Progenitor cell of endocrine pancreas (in vitro differentiated cells): ENCODE measurements at regions not wholly inside any gene's neighbourhood (a gene's known extent, or its start where the extent isn't known, plus 50 kb on each side); places are given as distances from the start of the nearest gene placed in this dataset.
A peak's percentile ranks its signal among the peaks of the same experiment; 100 is the strongest.

Experiments
- DNase-seq: peaks from one replicate; pipeline ENCODE4 v3.0.0; 2021; ENCODE audit warnings: low spot score; ENCODE audit not compliant: unreplicated experiment
- H3K27ac Mint-ChIP-seq: 2 replicates; pipeline ENCODE4 v1.8.0; 2021; ENCODE audit warnings: mild to moderate bottlenecking, moderate library complexity, mixed read lengths
- H3K27me3 Mint-ChIP-seq: 2 replicates; pipeline ENCODE4 v1.8.0; 2021; ENCODE audit warnings: mixed read lengths
- H3K36me3 Mint-ChIP-seq: 2 replicates; pipeline ENCODE4 v1.8.0; 2022; ENCODE audit warnings: mixed read lengths; ENCODE audit not compliant: insufficient read depth
- H3K4me1 Mint-ChIP-seq: 2 replicates; pipeline ENCODE4 v1.8.0; 2021; ENCODE audit warnings: low read depth, mixed read lengths
- H3K4me3 Mint-ChIP-seq: 2 replicates; pipeline ENCODE4 v1.8.0; 2021; ENCODE audit warnings: low read depth, mild to moderate bottlenecking, moderate library complexity, mixed read lengths
- H3K9me3 Mint-ChIP-seq: 2 replicates; pipeline ENCODE4 v1.8.0; 2021; ENCODE audit warnings: low read depth, mixed read lengths
- CTCF ChIP-seq: fragments of 200-600 bp; sonication (generic); IDR thresholded peaks from one replicate; pipeline ENCODE4 v1.5.0; 2021; ENCODE audit warnings: antibody characterized with exemption, mild to moderate bottlenecking; ENCODE audit not compliant: unreplicated experiment

DNA sequence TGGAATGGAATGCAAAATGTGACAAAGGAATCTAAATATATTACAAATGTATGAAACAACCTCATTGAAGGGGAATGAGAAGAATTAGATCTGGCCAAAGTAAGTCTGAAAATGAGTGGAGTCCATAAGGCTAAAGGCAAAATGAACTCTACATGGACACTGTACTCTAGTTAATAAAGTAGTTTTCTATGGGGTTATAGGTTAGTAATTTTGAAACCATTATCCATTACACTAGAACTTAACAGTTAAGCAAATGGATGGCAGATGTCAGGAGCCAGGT is 222.1 kb downstream of the NUAK1 start:
- Mint-ChIP-seq H3K27ac (no peak overlapping the region), H3K4me3 (no peak overlapping the region), H3K36me3 (peaks cover 1% of the 10 kb centered on the region), H3K27me3 (peaks cover 8% of the 10 kb centered on the region), H3K4me1 (peaks cover 11% of the 10 kb centered on the region), H3K9me3 (peaks cover 4% of the 10 kb centered on the region)
- DNase-seq, result no peak
- TF ChIP-seq CTCF, result no peak

- H3K9me3 Mint-ChIP-seq, result no peaks in the 10 kb centered on the region
Observed at GRCh38 chr12:105920161-105920684, 218.5 kb downstream of the NUAK1 start.

GRCh38 chr12:105921055-105921454 is 217.7 kb downstream of the NUAK1 start:
- DNase-seq, result no peak
- Mint-ChIP-seq H3K27me3 (peaks cover 20% of the 10 kb centered on the region), H3K4me1 (peaks cover 1% of the 10 kb centered on the region), H3K36me3 (no peaks in the 10 kb centered on the region), H3K4me3 (no peak overlapping the region), H3K27ac (no peak overlapping the region), H3K9me3 (no peaks in the 10 kb centered on the region)
- no peak for TF ChIP-seq CTCF

More at GRCh38 chr12:105920161-105920684, 218.5 kb downstream of the NUAK1 start:
- no peak for DNase-seq
- Mint-ChIP-seq H3K27ac (no peak overlapping the region), H3K4me1 (peaks cover 1% of the 10 kb centered on the region), H3K4me3 (no peak overlapping the region), H3K36me3 (peaks cover 1% of the 10 kb centered on the region), H3K27me3 (peaks cover 20% of the 10 kb centered on the region)
- TF ChIP-seq CTCF, result no peak

DNA sequence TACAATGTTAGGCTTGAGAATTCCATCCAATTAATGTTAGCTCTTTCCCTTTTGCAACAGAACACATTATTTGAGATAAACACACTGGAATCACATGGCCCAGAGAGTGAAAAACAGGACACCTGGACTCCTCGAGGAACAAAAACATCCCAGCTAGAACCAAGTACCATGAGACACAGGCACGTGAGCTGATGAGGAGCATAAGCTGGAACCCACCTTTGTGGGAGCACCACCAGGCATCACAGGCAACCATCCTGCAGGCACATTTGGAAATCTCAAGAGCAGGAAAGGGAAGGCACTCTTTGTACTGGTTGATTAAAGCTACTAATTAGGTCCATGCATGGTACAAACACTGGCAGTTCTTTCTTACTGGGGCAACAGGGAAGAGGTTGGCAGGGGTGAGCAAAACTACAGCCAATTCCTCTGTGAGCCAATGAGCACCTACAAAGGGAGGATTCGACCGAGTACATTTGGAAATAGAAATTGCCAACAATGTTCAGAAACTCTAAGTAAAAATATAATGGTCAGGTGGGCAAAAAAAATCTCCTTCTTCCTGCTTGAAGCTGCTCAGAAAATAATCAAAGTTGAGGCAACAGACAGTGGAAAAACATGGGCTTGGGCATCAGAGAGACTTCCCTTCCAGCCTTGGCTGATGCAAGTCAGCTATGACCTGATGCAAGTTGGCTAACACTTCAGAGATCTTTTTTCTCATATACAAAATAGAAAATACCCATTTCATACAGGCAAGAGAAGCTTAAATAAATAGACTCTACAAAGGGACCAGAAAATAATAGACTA is 216.7 kb downstream of the NUAK1 start:
- no peak for DNase-seq
- Mint-ChIP-seq H3K27me3 (peaks cover 20% of the 10 kb centered on the region), H3K27ac (no peak overlapping the region), H3K4me3 (no peak overlapping the region), H3K4me1 (peaks cover 1% of the 10 kb centered on the region), H3K9me3 (no peaks in the 10 kb centered on the region), H3K36me3 (no peaks in the 10 kb centered on the region)
- TF ChIP-seq CTCF, result no peak

- no peaks in the 10 kb centered on the region for H3K36me3 Mint-ChIP-seq
- H3K27me3 Mint-ChIP-seq, result peaks cover 20% of the 10 kb centered on the region
- no peak overlapping the region for H3K4me3 Mint-ChIP-seq
- TF ChIP-seq CTCF, result no peak
- peaks cover 1% of the 10 kb centered on the region for H3K4me1 Mint-ChIP-seq
- H3K27ac Mint-ChIP-seq, result peak overlapping the region; percentile 73
- DNase-seq, result no peak
- H3K9me3 Mint-ChIP-seq, result peaks cover 4% of the 10 kb centered on the region
Observed at GRCh38 chr12:105922670-105923102, 216.1 kb downstream of the NUAK1 start.
